ENCODE measurements at regions not wholly inside any gene's neighbourhood (a gene's known extent, or its start where the extent isn't known, plus 50 kb on each side); places are given as distances from the start of the nearest gene placed in this dataset.
A peak's percentile ranks its signal among the peaks of the same experiment; 100 is the strongest.

- no peak for DNase-seq (ENCODE audit: low read depth)
- no peak for TF ChIP-seq CTCF (conservative IDR thresholded peaks at IDR 0.05; ENCODE audit: low read depth, low read length)
- no peak overlapping the region for H3K4me3 ChIP-seq (ENCODE audit: low read depth, low read length)
These were observed 89.4 kb downstream of the KCTD12 start for GRCh38 chr13:76796851-76797250.

- peak; percentile 39 for DNase-seq (ENCODE audit: low read depth)
- TF ChIP-seq CTCF (conservative IDR thresholded peaks at IDR 0.05; ENCODE audit: low read depth, low read length), result no peak
- H3K4me3 ChIP-seq (ENCODE audit: low read depth, low read length), result no peak overlapping the region
These were observed 90.2 kb downstream of the KCTD12 start for GRCh38 chr13:76795701-76796695.

GRCh38 chr13:76792731-76793347, 93.4 kb downstream of the KCTD12 start:
- peak; percentile 87 for DNase-seq (ENCODE audit: low read depth)
- peak; percentile 49 for TF ChIP-seq CTCF (conservative IDR thresholded peaks at IDR 0.05; ENCODE audit: low read depth, low read length)
- H3K4me3 ChIP-seq (ENCODE audit: low read depth, low read length), result no peak overlapping the region

- TF ChIP-seq CTCF (conservative IDR thresholded peaks at IDR 0.05; ENCODE audit: low read depth, low read length), result no peak
- H3K4me3 ChIP-seq (ENCODE audit: low read depth, low read length), result no peak overlapping the region
- peak; percentile 22 for DNase-seq (ENCODE audit: low read depth)
These were observed 95.0 kb downstream of the KCTD12 start for GRCh38 chr13:76790980-76791819.

GRCh38 chr13:76790526-76790925, 95.7 kb downstream of the KCTD12 start:
- peak; percentile 47 for DNase-seq (ENCODE audit: low read depth)
- no peak overlapping the region for H3K4me3 ChIP-seq (ENCODE audit: low read depth, low read length)
- no peak for TF ChIP-seq CTCF (conservative IDR thresholded peaks at IDR 0.05; ENCODE audit: low read depth, low read length)

- no peak overlapping the region for H3K4me3 ChIP-seq (ENCODE audit: low read depth, low read length)
- no peak for DNase-seq (ENCODE audit: low read depth)
- TF ChIP-seq CTCF (conservative IDR thresholded peaks at IDR 0.05; ENCODE audit: low read depth, low read length), result no peak
These were observed 102.4 kb downstream of the KCTD12 start for GRCh38 chr13:76783798-76784197.
